GM12891 (cell line): ENCODE measurements at regions not wholly inside any gene's neighbourhood (a gene's known extent, or its start where the extent isn't known, plus 50 kb on each side); places are given as distances from the start of the nearest gene placed in this dataset.

ENCODE experiments used
- PAX5 ChIP-seq: IDR thresholded peaks from 2 replicates; pipeline ENCODE4 v1.6.1; 2011; ENCODE audit warnings: low read length, moderate library complexity, mild to moderate bottlenecking; ENCODE audit not compliant: insufficient read depth, severe bottlenecking
- POLR2A ChIP-seq: IDR thresholded peaks from 2 replicates; pipeline ENCODE4 v1.6.1; 2011; ENCODE audit warnings: low read depth, low read length, control low read depth
- POLR2AphosphoS5 ChIP-seq: IDR thresholded peaks from 2 replicates; pipeline ENCODE4 v1.6.1; 2011; ENCODE audit warnings: low read depth, low read length, control low read depth
- TAF1 ChIP-seq: IDR thresholded peaks from 2 replicates; pipeline ENCODE4 v1.6.1; 2011; ENCODE audit warnings: low read depth, low read length, control low read depth

DNA sequence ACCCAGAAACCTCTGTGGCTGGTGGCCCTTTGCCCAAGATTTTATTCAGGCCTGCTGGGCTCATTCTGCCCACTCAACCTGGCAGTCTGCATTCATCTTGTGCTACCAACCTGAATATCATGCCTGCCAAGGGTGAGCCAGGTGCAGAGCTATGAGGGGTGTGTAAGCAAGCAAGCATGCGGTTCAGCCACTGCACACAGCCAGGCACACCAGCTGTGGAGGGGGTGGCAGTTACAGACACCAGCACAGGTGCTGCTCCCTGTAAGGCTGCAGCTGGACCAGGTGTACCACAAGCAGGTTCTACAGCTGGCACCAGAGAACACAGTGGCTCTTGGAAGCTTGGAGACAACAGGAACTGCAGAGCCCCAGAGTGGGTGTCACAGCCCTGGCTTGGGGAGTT, 633.2 kb downstream of the FBXO15 start:
- TF ChIP-seq POLR2AphosphoS5, result no peak
- no peak for TF ChIP-seq POLR2A
- no peak for TF ChIP-seq TAF1
- TF ChIP-seq PAX5, result no peak
